SJCRH30 (cell line): ENCODE measurements at regions not wholly inside any gene's neighbourhood (a gene's known extent, or its start where the extent isn't known, plus 50 kb on each side); places are given as distances from the start of the nearest gene placed in this dataset.

Experiments
- DNase-seq, 2 experiments: peaks; one replicate each; pipeline ENCODE4 v3.0.0-alpha.2; 2015 to 2020
- H3K27ac ChIP-seq: fragments of 250-450 bp; sonication (Bioruptor Pico); 2 replicates; pipeline ENCODE4 v1.5.1; 2020; ENCODE audit warnings: mild to moderate bottlenecking, moderate library complexity
- H3K27me3 ChIP-seq: fragments of 250-450 bp; sonication (Bioruptor Pico); 2 replicates; pipeline ENCODE4 v1.5.1; 2020; ENCODE audit warnings: mild to moderate bottlenecking, moderate library complexity
- H3K36me3 ChIP-seq: fragments of 250-450 bp; sonication (Bioruptor Pico); 2 replicates; pipeline ENCODE4 v1.5.1; 2020; ENCODE audit warnings: mild to moderate bottlenecking, moderate library complexity
- H3K4me1 ChIP-seq: fragments of 250-450 bp; sonication (Bioruptor Pico); 2 replicates; pipeline ENCODE4 v1.5.1; 2020; ENCODE audit warnings: mild to moderate bottlenecking, moderate library complexity
- H3K4me3 ChIP-seq: fragments of 250-450 bp; sonication (Bioruptor Pico); 2 replicates; pipeline ENCODE4 v1.5.1; 2020; ENCODE audit warnings: mild to moderate bottlenecking, moderate library complexity
- H3K9me3 ChIP-seq: fragments of 250-450 bp; sonication (Bioruptor Pico); replicated peaks from 2 replicates; pipeline ENCODE4 v1.5.1; 2020; ENCODE audit warnings: mild to moderate bottlenecking, moderate library complexity

GRCh38 chr12:87329076-87329863, 699.9 kb downstream of the C12orf50 start:
- no peak for DNase-seq
- H3K4me1 ChIP-seq, result no peaks in the 10 kb centered on the region
- H3K36me3 ChIP-seq, result no peaks in the 10 kb centered on the region

GRCh38 chr12:87323369-87323768, 705.8 kb downstream of the C12orf50 start:
- Histone ChIP-seq H3K36me3 (no peaks in the 10 kb centered on the region), H3K27me3 (no peaks in the 10 kb centered on the region), H3K4me1 (no peaks in the 10 kb centered on the region), H3K4me3 (no peak overlapping the region), H3K9me3 (no peaks in the 10 kb centered on the region), H3K27ac (no peak overlapping the region)
- DNase-seq, result no peak

More at GRCh38 chr12:87329076-87329863, 699.9 kb downstream of the C12orf50 start:
- Histone ChIP-seq H3K9me3 (no peaks in the 10 kb centered on the region), H3K4me3 (no peak overlapping the region), H3K27me3 (no peaks in the 10 kb centered on the region), H3K27ac (no peak overlapping the region)

DNA sequence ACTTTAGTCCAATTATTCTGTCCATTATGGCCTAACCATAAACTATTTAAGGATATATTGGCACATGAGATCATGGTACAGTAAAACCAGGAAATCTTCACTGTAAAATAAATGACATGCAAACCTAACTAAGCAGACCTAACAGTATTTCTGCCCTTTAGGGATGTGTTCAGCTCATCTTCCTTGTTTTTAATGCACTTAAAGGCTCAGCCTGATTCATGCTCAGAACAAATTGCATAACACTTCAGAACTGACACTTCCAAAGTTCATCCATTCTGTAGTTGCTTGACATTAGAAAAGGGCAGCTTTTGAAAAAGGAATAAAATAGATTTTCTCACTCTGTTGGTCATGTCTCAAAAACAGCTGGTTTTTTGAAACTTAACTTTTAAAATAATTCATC, 708.5 kb downstream of the C12orf50 start:
- DNase-seq, result no peak
- no peak overlapping the region for H3K27ac ChIP-seq

DNA sequence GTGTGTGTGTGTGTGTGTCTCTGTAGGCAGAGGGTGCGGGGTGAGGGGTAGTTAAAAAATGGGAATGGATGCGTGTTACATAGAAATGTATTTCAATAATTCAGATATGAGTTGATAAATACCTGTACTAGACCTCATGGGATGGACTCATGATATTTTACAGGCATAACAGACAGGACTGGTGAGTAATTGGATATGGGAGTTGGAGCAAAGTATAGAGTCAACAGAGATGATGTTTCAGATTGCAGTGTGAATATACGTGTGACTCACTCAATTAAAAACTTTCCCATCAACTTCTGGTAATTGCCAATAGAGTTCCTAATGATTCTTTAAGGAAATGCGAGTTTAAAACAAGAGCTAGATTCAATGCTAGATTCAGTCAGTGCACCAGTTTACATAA, 711.9 kb downstream of the C12orf50 start:
- Histone ChIP-seq H3K36me3 (no peaks in the 10 kb centered on the region), H3K27me3 (no peaks in the 10 kb centered on the region), H3K9me3 (no peaks in the 10 kb centered on the region), H3K4me3 (no peak overlapping the region), H3K4me1 (no peaks in the 10 kb centered on the region), H3K27ac (no peak overlapping the region)
- no peak for DNase-seq

More for the DNA sequence above, 708.5 kb downstream of the C12orf50 start:
- Histone ChIP-seq H3K4me3 (no peak overlapping the region), H3K27me3 (no peaks in the 10 kb centered on the region), H3K9me3 (no peaks in the 10 kb centered on the region), H3K36me3 (no peaks in the 10 kb centered on the region), H3K4me1 (no peaks in the 10 kb centered on the region)

- no peaks in the 10 kb centered on the region for H3K9me3 ChIP-seq
- H3K36me3 ChIP-seq, result no peaks in the 10 kb centered on the region
- no peaks in the 10 kb centered on the region for H3K27me3 ChIP-seq
- no peak for DNase-seq
- H3K4me3 ChIP-seq, result no peak overlapping the region
- no peaks in the 10 kb centered on the region for H3K4me1 ChIP-seq
- no peak overlapping the region for H3K27ac ChIP-seq
Measured at GRCh38 chr12:87311206-87311605, 718.0 kb downstream of the C12orf50 start.

DNA sequence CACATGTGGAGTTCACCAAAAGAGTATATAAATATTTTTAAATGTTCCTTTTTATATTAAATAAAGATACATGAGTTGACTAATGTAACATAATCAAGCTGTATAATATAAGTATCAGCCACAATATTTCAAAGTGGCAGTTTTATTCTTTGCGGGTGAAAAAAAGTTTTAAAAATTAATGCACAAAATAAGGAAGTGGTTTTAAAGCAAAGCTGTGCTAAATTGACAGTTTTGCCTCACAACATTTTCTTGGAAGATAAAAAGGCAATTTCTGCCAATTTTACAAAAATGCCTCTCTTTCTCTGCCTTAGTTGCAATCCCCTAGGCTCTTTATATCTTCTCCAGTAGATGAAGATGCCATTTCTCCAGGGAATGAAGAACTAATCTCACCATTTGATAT, 719.1 kb downstream of the C12orf50 start:
- Histone ChIP-seq H3K9me3 (no peaks in the 10 kb centered on the region), H3K4me3 (no peak overlapping the region), H3K27ac (no peak overlapping the region), H3K36me3 (no peaks in the 10 kb centered on the region), H3K4me1 (no peaks in the 10 kb centered on the region), H3K27me3 (no peaks in the 10 kb centered on the region)
- DNase-seq, result no peak

DNA sequence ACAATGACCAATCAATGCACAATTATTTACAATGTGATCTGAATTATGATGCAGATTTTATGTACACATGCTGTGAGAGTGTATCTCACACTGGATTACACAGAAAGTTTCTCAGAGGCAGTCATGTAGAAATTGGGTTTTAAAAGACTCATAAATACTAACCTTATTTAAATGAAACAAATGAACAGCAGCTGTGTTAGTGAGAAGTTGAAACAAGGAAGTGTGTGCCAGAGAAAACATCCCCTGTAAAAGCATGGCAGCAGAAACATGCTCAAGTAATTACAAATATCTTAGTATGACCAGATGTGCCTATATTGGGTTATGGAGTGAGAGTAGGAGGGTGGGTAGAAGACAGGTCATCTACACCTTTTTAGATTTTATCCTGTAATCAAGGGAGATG, 723.7 kb downstream of the C12orf50 start:
- Histone ChIP-seq H3K27ac (no peak overlapping the region), H3K4me1 (no peaks in the 10 kb centered on the region), H3K36me3 (no peaks in the 10 kb centered on the region), H3K9me3 (no peaks in the 10 kb centered on the region), H3K4me3 (no peak overlapping the region), H3K27me3 (no peaks in the 10 kb centered on the region)
- no peak for DNase-seq

- Histone ChIP-seq H3K4me3 (no peak overlapping the region), H3K9me3 (no peaks in the 10 kb centered on the region), H3K27ac (no peak overlapping the region), H3K36me3 (no peaks in the 10 kb centered on the region), H3K4me1 (no peaks in the 10 kb centered on the region), H3K27me3 (no peaks in the 10 kb centered on the region)
- no peak for DNase-seq
Measured at GRCh38 chr12:87304406-87304805, 724.8 kb downstream of the C12orf50 start.

DNA sequence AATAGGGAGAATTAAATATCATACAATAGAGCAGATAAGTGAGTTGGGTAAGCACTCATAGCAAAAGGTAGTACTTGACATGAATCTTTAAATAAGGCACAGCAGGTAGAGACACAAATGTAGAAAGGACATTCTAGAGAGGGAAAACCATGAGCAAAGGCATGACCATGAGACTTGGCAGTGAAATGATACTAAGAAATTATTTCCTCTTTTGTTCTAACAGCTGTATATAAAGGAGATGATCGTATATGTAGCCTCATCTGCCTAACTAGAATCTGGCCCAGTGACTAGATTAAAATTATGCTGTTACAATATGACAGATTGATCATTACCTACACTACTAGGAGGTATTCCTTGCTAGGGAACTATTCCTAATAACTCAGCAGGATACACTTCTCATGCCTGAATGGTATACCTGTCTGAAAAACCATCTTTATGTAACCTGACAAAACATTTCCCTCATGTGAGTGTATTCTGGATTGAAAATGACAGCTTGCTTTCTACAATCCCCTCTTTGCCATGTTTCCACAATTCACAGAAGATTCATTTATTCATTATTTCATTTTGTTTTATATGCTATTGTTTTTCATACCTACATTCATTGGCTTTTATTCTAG, 725.7 kb downstream of the C12orf50 start:
- no peaks in the 10 kb centered on the region for H3K9me3 ChIP-seq
- H3K27me3 ChIP-seq, result no peaks in the 10 kb centered on the region
- H3K4me1 ChIP-seq, result no peaks in the 10 kb centered on the region
- H3K4me3 ChIP-seq, result no peak overlapping the region
- H3K27ac ChIP-seq, result no peak overlapping the region
- no peak for DNase-seq
- H3K36me3 ChIP-seq, result no peaks in the 10 kb centered on the region

DNA sequence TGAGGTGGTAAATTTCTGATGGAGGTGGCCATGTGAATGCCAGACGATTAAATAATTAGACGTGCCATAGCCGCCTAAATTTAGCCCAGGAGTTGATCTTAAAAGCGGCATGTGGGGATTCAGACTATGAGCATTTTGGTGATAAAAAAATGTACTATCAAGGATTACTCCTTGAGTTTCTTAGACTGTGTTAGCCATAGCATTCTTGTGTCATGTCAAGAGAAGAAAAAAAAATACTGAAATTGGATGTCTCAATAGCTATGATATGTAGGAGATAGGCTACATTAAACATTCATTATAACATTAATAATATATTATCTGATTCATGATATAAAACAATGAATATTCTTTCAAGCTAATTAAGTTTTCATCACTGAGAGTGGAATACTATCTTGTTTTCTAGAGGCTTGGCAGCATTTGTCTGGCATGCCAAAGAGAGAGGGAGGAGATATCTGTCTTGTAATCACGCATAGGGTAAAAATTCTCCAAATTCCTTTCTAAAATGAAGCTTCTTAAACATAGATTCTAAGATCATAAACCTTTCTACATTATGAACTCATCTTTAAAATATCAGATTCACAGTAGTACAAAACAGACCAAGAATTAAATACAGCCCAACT, 727.0 kb downstream of the C12orf50 start:
- DNase-seq, result no peak
- no peaks in the 10 kb centered on the region for H3K4me1 ChIP-seq
- H3K9me3 ChIP-seq, result no peaks in the 10 kb centered on the region
- H3K36me3 ChIP-seq, result no peaks in the 10 kb centered on the region
- no peaks in the 10 kb centered on the region for H3K27me3 ChIP-seq
- H3K4me3 ChIP-seq, result no peak overlapping the region
- H3K27ac ChIP-seq, result no peak overlapping the region

DNA sequence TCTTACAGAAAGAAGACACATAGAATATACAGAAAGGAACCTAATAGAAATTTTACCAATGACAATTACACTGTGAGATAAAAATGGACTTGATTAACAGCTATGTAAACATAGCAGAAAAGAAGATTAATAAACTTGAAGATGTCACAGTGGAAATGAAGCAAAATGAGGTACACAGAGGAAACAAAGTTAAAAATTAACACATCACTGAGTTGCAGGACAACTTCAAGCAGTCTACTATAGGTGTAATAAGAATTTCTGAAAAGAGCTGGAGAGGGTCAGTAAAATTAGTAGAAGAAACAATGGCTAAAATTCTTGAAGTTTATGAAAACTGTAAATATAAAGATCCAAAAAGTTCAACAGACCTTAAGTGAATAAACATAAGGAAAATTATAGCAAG, 738.7 kb downstream of the C12orf50 start:
- Histone ChIP-seq H3K36me3 (no peaks in the 10 kb centered on the region), H3K9me3 (no peaks in the 10 kb centered on the region), H3K27ac (no peak overlapping the region), H3K27me3 (no peaks in the 10 kb centered on the region), H3K4me3 (no peak overlapping the region), H3K4me1 (no peaks in the 10 kb centered on the region)
- no peak for DNase-seq

- no peak for DNase-seq
- Histone ChIP-seq H3K27ac (no peak overlapping the region), H3K9me3 (no peaks in the 10 kb centered on the region), H3K4me3 (no peak overlapping the region), H3K4me1 (no peaks in the 10 kb centered on the region), H3K36me3 (no peaks in the 10 kb centered on the region), H3K27me3 (no peaks in the 10 kb centered on the region)
Measured at GRCh38 chr12:87283886-87284285, 745.3 kb downstream of the C12orf50 start.

- no peaks in the 10 kb centered on the region for H3K4me1 ChIP-seq
- no peak overlapping the region for H3K27ac ChIP-seq
- H3K36me3 ChIP-seq, result no peaks in the 10 kb centered on the region
- H3K27me3 ChIP-seq, result no peaks in the 10 kb centered on the region
- no peaks in the 10 kb centered on the region for H3K9me3 ChIP-seq
- no peak for DNase-seq
- no peak overlapping the region for H3K4me3 ChIP-seq
Measured at GRCh38 chr12:87283111-87283510, 746.1 kb downstream of the C12orf50 start.

DNA sequence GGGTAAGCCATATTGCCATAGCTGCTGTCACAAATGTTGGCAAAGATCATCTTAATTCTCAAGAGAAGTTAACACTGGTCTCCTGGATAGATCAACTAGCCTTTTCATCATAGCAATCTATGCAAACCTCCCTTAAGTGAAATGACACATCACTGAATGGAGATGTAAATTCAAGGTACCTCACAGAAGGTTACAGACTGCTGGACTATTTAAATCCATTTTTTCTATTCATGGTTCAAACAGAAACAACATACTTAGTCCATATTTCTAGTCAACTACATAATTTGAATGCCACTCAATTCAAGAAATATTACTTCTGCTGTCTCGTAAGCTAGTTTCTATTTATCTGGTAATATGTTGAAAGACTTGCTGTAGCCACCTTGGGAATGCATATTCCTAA, 748.3 kb downstream of the C12orf50 start:
- Histone ChIP-seq H3K27ac (no peak overlapping the region), H3K27me3 (no peaks in the 10 kb centered on the region), H3K4me1 (no peaks in the 10 kb centered on the region), H3K9me3 (no peaks in the 10 kb centered on the region), H3K36me3 (no peaks in the 10 kb centered on the region), H3K4me3 (no peak overlapping the region)
- no peak for DNase-seq

GRCh38 chr12:87280356-87280755, 748.8 kb downstream of the C12orf50 start:
- Histone ChIP-seq H3K4me1 (no peaks in the 10 kb centered on the region), H3K36me3 (no peaks in the 10 kb centered on the region), H3K27me3 (no peaks in the 10 kb centered on the region), H3K4me3 (no peak overlapping the region), H3K27ac (no peak overlapping the region), H3K9me3 (no peaks in the 10 kb centered on the region)
- DNase-seq, result no peak
